COLO668 (cell line): ENCODE measurements at regions not wholly inside any gene's neighbourhood (a gene's known extent, or its start where the extent isn't known, plus 50 kb on each side); places are given as distances from the start of the nearest gene placed in this dataset.

Experiments used
- DNase-seq: peaks from one replicate; lab custom pipeline; 2025; ENCODE audit not compliant: unreplicated experiment; lab: John Stamatoyannopoulos, UW

- DNase-seq: peak; percentile 22
Measured at GRCh38 chr2:217076657-217077232, 216.9 kb upstream of the TNP1 start.

GRCh38 chr2:217076058-217076435 is 216.2 kb upstream of the TNP1 start:
- no peak for DNase-seq

DNA sequence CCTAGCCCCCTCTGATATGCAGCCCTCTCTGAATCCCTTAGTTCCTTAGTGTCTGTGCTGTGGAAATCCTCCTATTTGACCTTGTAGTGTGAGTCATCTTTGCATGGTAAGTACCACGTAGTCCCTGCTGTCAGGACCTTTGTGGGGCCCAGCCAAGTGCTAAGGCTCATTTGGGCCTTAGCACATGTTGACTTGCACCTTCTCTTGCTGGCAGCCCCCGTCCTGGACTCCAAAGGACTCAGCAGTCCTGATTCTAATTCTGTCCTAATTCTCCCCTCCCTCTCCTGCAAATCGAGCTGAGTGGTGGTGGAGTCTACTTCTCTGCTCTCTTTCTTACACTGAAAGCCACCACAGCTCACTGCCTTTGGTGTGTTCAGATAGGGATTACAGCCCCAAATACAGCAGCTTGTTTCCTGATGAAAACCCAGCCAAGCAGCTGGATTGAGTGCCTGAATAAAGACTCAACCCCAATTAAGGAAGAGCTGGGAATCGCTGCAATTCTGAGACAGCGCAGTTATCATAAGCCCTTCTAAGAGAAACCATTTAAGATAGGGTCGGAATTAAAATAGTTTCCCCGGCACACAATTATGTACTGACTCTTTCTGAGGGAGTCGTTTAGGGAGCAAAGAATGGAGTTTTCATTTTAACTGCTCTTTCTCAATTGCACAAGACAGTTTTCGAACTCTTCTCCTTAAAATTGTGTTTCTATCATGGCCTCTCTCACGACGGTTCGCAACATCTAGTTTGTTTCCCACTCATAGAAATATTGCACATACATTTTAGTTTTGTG is 215.6 kb upstream of the TNP1 start:
- no peak for DNase-seq

DNA sequence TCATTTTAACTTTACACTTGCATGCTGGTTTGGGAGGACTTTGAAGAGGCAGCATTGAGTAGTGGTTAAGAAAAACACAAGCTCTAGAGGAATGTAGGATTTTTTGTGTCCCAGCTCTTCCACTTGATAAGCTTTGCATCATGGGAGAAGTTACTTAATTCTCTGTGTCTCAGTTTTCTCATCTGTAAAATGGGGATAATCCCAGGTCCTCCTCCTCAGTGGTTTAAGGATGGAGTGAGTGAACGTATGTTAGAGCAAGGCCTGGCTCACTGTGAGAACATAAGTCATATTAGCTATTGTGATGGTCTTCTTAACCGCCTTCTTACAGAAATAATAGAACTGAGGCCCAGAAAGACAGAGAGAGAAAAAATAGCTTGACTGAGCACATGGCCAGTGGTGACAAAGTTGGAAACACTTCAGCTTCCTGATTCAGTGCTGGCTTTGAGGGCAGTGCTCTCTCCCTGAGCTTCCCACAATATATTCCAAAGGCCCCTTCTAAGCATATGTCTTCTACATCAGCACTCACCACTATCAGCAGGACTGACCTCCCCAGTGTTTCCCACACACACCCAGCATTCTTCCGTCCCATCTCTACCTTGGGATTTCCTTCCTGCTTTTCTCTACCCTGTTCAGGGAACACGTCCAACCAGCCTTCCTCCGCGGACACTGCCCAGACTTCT is 214.9 kb upstream of the TNP1 start:
- DNase-seq: no peak

GRCh38 chr2:217071416-217071815 is 211.6 kb upstream of the TNP1 start:
- no peak for DNase-seq

GRCh38 chr2:217070611-217071010 is 210.7 kb upstream of the TNP1 start:
- no peak for DNase-seq

DNA sequence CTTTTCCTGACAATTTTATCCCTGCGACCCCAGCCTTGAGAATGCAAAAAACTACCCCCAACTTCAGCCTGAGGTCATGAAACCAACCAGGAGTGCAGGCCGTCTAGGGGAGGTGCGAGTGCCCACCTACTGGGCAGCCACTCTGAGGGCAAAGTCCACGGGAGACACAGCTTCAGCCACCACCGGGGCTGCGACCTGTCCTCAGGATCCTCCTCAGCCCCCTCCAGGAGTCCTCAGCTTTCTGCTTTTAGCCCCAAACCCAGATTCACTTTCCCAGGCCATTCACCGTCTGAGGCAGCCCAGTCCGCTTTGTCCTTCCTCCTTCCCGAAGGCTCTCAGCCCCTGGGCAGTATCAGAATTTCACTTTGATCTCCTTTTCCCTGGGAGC is 210.2 kb upstream of the TNP1 start:
- no peak for DNase-seq

DNA sequence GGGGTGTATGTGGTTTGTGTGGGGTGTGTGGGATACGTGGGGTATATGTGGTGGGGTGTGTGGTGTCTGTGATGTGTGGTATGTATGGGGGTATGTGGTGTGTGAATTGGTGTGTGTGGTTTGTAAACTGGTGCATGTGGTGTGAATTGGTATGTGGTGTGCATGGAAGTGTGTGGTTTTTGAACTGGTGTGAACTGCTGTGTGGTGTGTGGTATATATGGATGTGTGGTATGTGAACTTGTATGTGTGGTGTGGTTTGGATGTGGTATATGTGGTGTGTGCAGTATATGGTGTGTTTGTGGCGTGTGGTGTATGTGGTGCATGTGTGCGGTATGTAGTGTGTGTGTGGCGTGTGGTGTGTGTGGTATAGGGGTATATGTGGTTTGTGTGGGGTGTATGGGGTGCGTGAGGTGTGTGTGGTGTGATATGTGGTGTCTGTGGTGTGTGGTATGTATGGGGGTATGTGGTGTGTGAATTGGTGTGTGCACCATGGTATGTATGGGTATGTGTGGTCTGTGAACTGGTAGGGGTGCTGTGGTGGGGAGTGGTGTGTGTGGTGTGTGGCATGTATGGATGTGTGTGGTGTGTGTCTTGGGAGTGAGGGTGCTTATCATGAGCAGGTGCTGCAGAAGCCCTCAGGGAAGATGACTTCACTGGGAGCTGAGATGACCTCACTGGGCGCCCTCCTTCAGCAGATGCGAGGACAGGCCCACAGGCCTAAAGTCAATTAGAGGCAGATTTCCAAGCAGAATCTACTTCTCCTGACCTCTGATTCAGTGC is 209.6 kb upstream of the TNP1 start:
- DNase-seq: peak; percentile 47

GRCh38 chr2:217068677-217069250 is 208.9 kb upstream of the TNP1 start:
- DNase-seq: no peak

DNA sequence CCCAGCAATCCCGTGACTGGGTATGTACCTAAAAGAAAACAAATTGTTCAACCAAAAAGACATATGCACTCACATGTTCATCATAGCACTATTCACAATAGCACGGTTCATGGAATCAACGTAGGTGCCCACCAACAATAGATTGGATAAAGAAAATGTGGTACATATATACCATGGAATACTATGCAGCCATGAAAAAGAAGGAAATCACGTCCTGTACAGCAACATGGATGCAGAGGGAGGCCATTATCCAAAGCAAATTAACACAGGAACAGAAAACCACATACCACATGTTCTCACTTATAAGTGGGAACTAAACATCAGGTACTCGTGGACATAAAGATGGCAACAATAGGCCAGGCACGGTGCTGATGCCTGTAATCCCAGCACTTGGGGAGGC is 207.9 kb upstream of the TNP1 start:
- DNase-seq: no peak

- no peak for DNase-seq
Measured at GRCh38 chr2:217066510-217067270, 206.8 kb upstream of the TNP1 start.

DNA sequence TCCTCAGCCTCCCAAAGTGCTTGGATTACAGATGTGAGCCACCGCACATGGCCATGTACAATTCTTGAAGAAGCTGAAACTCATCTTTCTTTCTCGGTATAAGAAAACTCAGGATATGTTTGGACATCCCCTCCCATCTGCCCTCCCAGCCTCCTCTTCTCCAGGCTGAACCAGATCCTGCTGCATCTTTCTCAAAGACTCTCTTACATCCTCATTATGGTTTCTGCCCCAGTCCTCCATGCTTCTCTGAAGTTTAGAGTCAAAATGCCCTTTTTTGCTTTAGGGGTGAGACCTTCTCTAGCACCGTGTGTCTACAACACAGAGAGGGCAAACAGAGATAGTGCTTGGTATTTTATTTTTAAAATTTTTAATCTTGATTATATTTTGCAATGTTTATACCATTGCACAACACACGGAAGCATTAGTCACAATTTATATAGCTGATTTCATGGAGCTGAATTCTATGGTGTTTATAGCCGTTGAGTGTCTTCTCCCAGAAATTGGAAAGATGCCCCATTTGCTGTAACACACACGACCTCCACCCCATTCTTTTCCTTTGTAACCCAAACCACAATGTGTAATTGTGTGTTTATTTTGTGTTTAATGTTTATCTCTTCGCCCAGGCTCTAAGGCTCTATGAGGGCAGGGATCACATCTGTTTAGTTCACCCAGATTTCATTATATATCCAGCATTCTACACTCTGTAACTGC is 206.0 kb upstream of the TNP1 start:
- DNase-seq: no peak

GRCh38 chr2:217065012-217065290 is 205.1 kb upstream of the TNP1 start:
- no peak for DNase-seq

GRCh38 chr2:217064234-217065011 is 204.6 kb upstream of the TNP1 start:
- DNase-seq: no peak

GRCh38 chr2:217063238-217063755 is 203.4 kb upstream of the TNP1 start:
- no peak for DNase-seq

GRCh38 chr2:217062768-217063167 is 202.9 kb upstream of the TNP1 start:
- DNase-seq: no peak

- DNase-seq: no peak
Measured at GRCh38 chr2:217061916-217062505, 202.1 kb upstream of the TNP1 start.

GRCh38 chr2:217060951-217061547 is 201.2 kb upstream of the TNP1 start:
- DNase-seq: no peak
